T-helper 17 cell (primary cell): ENCODE measurements at regions not wholly inside any gene's neighbourhood (a gene's known extent, or its start where the extent isn't known, plus 50 kb on each side); places are given as distances from the start of the nearest gene placed in this dataset.
"Not testable (repeated sequence)": the region's sequence is repeated elsewhere in the genome, so short reads cannot be mapped to it uniquely, and the experiment has no call there.

Experiments used
- ATAC-seq: fragments of 150-1000 bp; cut with Tn5 transposase; 2 replicates; pipeline ENCODE4 v1.10.0; 2021; ENCODE audit warnings: mild to moderate bottlenecking, moderate library complexity
- DNase-seq, 3 donors: peaks; one replicate each; pipeline versions ENCODE4 v3.0.0 to v3.0.0-alpha.2; 2020 to 2021
- H3K9me3 ChIP-seq: one replicate; pipeline ENCODE4 v1.7.0; 2013; ENCODE audit warnings: low read length, mild to moderate bottlenecking; ENCODE audit not compliant: control insufficient read depth, poor library complexity, severe bottlenecking
- H3K27ac Mint-ChIP-seq: one replicate; pipeline ENCODE4 v1.8.0; 2022; ENCODE audit warnings: mild to moderate bottlenecking, moderate library complexity, mixed read lengths
- H3K27me3 Mint-ChIP-seq: one replicate; pipeline ENCODE4 v1.8.0; 2022; ENCODE audit warnings: mixed read lengths
- H3K36me3 Mint-ChIP-seq: one replicate; pipeline ENCODE4 v1.8.0; 2022; ENCODE audit warnings: low read depth, mixed read lengths
- H3K4me1 Mint-ChIP-seq: one replicate; pipeline ENCODE4 v1.8.0; 2022; ENCODE audit warnings: mild to moderate bottlenecking, mixed read lengths
- H3K4me3 Mint-ChIP-seq: one replicate; pipeline ENCODE4 v1.8.0; 2022; ENCODE audit warnings: mild to moderate bottlenecking, moderate library complexity, mixed read lengths

DNA sequence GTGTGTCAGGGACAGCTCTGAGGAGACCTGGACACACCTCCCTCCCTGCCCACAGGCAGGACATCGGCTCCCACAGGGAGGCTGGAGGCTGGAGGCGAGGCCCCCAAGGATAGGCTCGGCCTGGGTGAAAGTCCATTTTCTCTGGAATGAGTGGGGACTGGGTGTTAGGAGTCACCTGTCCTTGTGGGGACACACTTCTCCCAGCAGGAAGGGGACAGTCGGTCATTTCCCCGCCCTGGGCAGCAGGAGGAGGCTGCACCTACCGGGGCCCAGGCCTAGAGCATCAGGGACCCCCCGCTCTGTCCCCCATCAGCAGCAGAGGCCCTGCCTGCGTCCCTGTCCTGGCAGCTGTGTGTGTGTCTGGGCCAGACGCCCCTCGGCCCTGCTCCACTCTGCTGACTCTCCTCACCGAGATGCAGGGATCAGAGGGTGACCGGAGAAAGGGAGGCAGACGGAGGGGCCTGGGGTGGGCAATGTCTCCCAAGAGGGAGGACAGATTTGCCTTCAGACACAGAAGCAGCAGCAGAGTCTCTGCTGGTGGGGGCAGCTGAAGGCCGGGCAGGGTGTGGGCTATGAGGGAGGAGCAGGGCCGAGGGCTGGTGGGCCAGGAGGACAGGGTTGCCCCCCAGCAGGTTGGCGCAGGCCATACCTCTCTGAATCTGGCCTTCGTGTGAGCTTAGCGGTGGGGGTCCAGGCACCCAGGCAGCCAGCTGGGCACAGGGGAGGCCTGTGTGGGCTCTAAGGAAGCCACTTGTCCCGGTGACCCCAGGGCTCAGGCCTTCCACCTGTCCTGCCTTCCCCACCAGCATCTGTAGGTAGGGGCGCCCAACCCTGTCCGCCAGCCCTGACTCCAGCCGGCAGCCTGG lies 125.7 kb upstream of the NKX1-1 start:
- H3K4me3 Mint-ChIP-seq: no peak overlapping the region
- no peak overlapping the region for H3K27ac Mint-ChIP-seq
- peaks cover 45% of the 10 kb centered on the region for H3K27me3 Mint-ChIP-seq
- H3K4me1 Mint-ChIP-seq: no peaks in the 10 kb centered on the region
- H3K36me3 Mint-ChIP-seq: no peaks in the 10 kb centered on the region
- H3K9me3 ChIP-seq: no peaks in the 10 kb centered on the region
- DNase-seq (peak in 1 of 3 donors; percentile 10), ATAC-seq (no peak)

DNA sequence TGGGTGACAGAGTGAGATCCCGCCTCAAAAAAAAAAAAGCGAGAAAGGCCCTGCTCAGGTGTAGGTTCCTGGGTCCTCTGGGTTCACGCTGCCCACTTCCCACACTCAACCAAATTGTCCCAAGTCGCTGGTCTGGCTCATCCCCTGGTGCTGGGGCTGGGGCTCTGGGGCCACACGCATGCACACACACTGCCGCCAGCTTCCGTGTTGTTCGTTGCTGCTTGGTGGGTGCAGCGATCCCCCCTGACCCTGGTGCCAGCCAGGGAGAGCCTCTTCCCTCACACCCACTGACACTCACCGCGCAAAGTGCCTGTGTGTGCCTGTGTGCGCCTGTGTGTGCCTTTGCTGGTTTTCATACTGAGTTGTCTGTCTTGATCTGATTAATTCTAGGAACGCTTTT lies 124.1 kb upstream of the NKX1-1 start:
- H3K4me3 Mint-ChIP-seq: no peak overlapping the region
- no peaks in the 10 kb centered on the region for H3K9me3 ChIP-seq
- H3K36me3 Mint-ChIP-seq: peaks cover under 1% of the 10 kb centered on the region
- no peak for ATAC-seq
- no peaks in the 10 kb centered on the region for H3K4me1 Mint-ChIP-seq
- peak overlapping the region; percentile 3 for H3K27ac Mint-ChIP-seq
- DNase-seq: no peak
- H3K27me3 Mint-ChIP-seq: peaks cover 49% of the 10 kb centered on the region

DNA sequence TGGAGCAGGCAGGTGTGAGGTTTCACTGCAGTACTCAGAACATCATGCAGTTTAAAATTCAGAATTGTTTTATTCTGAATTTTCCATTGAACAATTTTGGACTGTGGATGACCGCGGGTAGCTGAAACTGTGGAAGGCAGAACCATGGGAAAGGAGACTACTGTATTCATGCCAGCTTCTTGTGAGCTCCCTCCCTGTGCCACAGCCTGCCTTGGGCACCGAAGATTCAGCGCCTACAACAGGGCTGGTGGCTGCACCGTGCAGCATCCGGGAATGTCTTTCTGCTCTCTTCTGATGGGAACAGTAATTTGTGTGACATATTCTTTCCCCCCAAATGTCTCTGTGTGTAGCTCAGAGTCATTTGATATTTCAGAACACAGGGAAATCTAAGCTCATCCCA lies 118.5 kb upstream of the NKX1-1 start:
- Mint-ChIP-seq H3K36me3 (peaks cover 2% of the 10 kb centered on the region), H3K4me1 (peaks cover 5% of the 10 kb centered on the region), H3K27me3 (peaks cover 47% of the 10 kb centered on the region), H3K27ac (no peak overlapping the region), H3K4me3 (no peak overlapping the region)
- DNase-seq (no peak), ATAC-seq (no peak)
- H3K9me3 ChIP-seq: no peaks in the 10 kb centered on the region

DNA sequence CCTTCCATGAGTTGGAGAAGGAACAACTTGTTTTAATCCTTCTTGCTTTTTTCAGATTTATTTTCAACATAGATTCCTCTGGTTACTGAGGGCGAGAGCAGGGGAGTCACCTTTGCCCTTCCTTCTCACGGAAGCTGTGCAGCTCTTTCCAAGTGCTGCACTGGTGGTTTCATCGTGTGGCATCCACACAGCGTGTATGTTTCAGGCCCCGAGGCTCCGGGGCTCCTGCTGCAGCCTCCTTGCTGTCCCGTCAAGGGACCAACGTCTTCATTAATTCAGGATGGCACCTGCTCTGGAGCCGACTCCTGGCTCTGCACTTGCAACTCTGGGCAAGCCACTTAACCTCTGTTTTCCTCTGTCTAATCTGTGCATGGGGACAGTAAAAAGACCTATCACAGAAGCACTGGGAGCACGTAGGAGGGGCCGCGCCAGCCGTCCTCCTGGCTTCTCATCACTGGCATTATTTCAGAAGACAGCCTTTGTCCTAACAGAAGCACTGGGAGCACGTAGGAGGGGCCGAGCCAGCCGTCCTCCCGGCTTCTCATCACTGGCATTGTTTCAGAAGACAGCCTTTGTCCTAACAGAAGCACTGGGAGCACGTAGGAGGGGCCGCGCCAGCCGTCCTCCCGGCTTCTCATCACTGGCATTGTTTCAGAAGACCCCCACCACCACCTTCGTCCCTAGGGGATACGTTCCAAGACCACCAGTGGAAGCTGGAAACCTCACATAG lies 117.8 kb upstream of the NKX1-1 start:
- no peaks in the 10 kb centered on the region for H3K9me3 ChIP-seq
- DNase-seq: no peak
- H3K27ac Mint-ChIP-seq: no peak overlapping the region
- peaks cover 5% of the 10 kb centered on the region for H3K4me1 Mint-ChIP-seq
- H3K36me3 Mint-ChIP-seq: peaks cover 2% of the 10 kb centered on the region
- H3K27me3 Mint-ChIP-seq: peaks cover 40% of the 10 kb centered on the region
- H3K4me3 Mint-ChIP-seq: peak overlapping the region; percentile 55
- ATAC-seq: no peak

DNA sequence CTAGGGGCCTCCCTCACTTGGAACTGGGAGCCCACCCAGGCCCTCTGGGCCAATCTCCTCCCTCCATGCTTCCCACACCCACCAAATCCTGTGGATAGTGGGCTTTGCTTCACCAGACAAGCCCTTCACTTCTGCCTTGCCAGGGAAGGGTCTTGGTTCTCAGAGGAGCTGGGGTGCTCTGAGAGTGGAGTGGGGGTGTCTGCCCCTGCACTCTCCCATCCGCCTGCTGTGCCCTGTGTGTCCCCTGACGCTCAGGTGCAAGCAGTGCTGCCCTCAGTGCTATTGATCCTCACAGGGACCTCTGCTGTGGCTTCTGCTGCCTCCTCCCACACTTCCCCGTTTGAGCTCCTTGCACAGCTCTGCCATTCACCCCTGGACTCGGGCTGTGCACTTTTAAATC lies 117.3 kb upstream of the NKX1-1 start:
- Mint-ChIP-seq H3K36me3 (peaks cover 2% of the 10 kb centered on the region), H3K27me3 (peaks cover 34% of the 10 kb centered on the region)

DNA sequence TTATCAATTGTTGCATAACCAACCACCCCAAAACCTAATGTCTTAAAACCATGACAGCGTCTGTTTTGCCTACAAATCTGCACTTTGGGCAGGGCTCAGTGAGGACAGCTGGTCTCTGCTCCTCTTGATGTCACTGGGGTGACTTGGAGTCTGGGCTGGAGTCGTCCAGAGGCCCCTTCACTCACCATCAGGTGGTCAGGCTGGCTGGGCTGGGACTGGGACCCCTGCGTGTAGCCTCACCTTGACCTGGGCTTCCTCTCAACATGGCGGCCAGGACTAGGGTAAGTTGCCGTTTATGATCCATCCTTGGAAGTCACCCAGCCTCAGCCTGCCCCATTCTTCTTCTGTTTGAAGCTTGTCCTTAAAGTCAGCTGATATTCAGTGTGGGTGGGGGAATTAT lies 116.8 kb upstream of the NKX1-1 start:
- Mint-ChIP-seq H3K4me3 (no peak overlapping the region), H3K27me3 (peaks cover 30% of the 10 kb centered on the region), H3K27ac (no peak overlapping the region), H3K4me1 (peaks cover 5% of the 10 kb centered on the region), H3K36me3 (peaks cover 2% of the 10 kb centered on the region)
- DNase-seq (no peak), ATAC-seq (no peak)
- no peaks in the 10 kb centered on the region for H3K9me3 ChIP-seq

More for the DNA sequence above, 117.3 kb upstream of the NKX1-1 start:
- no peak for ATAC-seq
- no peaks in the 10 kb centered on the region for H3K9me3 ChIP-seq
- peak overlapping the region; percentile 55 for H3K4me3 Mint-ChIP-seq
- peaks cover 5% of the 10 kb centered on the region for H3K4me1 Mint-ChIP-seq
- DNase-seq: no peak
- H3K27ac Mint-ChIP-seq: no peak overlapping the region

DNA sequence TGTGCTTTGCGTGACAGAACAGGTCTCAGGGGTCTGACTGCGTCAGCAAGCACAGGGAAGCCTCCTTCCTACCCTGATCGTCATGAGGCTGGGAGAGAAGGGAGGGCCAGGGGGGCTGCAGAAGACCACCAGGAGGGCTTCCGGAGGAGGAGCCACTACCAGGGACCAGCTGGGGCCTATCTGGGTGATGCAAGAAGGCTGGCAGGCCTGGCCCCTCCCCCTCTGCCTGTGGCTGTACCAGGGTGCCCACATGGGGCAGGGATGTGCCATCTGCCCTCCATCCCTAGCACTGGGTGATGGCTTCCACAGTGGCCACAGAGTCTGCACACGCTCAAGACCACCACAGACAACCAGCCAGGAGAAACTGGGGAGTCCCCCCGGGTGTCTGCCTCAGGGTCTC lies 116.4 kb upstream of the NKX1-1 start:
- peaks cover 25% of the 10 kb centered on the region for H3K27me3 Mint-ChIP-seq
- DNase-seq: no peak
- H3K4me1 Mint-ChIP-seq: peaks cover 5% of the 10 kb centered on the region

DNA sequence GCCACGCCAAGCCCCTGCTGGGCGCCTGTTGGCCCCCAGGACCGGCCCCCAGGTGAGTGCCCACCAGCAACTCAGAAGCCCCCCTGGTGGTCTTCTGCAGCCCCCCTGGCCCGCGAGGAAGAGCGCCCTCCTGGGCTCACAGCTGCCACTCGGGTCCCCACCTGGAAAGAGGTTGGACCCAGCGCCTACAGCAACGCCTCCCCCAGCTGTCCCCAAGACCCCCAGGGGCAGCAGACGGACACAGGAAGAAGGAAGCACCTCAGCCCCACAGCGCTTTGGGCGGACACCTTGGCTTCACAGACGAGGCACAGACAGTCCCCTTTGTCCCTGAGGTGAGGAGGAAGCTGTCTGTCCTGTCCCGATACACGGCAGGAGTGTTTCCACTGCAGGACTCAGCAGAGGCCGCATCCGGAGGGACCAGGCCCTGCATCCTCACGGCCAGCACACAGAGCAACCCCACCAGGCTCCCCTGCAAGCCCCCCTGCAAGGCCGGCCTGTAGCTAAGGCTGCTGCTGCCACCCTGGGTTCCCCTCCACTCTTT lies 115.6 kb upstream of the NKX1-1 start:
- no peaks in the 10 kb centered on the region for H3K9me3 ChIP-seq
- Mint-ChIP-seq H3K4me3 (no peak overlapping the region), H3K27ac (no peak overlapping the region), H3K36me3 (peaks cover 2% of the 10 kb centered on the region), H3K4me1 (peaks cover 5% of the 10 kb centered on the region), H3K27me3 (peaks cover 18% of the 10 kb centered on the region)
- no peak for ATAC-seq
- peak in 1 of 3 donors; percentile 5 for DNase-seq

More for the DNA sequence above, 116.4 kb upstream of the NKX1-1 start:
- H3K27ac Mint-ChIP-seq: no peak overlapping the region
- H3K4me3 Mint-ChIP-seq: no peak overlapping the region
- no peak for ATAC-seq
- no peaks in the 10 kb centered on the region for H3K9me3 ChIP-seq
- peaks cover 2% of the 10 kb centered on the region for H3K36me3 Mint-ChIP-seq

DNA sequence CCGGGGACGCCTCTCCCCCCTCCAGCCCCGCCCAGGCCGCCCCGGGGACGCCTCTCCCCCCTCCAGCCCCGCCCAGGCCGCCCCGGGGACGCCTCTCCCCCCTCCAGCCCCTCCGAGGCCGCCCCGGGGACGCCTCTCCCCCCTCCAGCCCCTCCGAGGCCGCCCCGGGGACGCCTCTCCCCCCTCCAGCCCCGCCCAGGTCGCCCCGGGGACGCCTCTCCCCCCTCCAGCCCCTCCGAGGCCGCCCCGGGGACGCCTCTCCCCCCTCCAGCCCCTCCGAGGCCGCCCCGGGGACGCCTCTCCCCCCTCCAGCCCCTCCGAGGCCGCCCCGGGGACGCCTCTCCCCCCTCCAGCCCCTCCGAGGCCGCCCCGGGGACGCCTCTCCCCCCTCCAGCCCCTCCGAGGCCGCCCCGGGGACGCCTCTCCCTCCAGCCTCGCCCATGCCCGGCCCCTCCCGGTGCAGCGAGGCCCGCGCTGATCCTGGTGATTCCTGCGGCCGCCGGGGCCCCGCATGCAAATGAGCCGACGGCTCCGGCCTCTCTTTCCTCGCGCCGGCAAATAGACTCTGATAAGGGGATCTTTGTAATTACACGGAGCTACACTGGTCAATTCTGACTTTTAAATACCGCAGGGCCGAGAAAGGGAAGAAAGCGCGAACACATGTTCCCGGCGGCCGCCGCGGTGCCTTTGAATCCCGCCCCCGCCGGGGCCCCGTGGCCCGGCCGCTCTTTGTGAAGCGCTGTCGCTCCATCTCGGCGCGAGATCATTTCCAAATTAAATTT lies 114.7 kb upstream of the NKX1-1 start:
- DNase-seq (peak in 1 of 3 donors; percentile 10), ATAC-seq (peak; percentile 53)
- peaks cover 17% of the 10 kb centered on the region for H3K27me3 Mint-ChIP-seq
- H3K4me1 Mint-ChIP-seq, H3K27ac Mint-ChIP-seq, H3K9me3 ChIP-seq, H3K36me3 Mint-ChIP-seq: not testable (repeated sequence)
- H3K4me3 Mint-ChIP-seq: peak overlapping the region; percentile 76

DNA sequence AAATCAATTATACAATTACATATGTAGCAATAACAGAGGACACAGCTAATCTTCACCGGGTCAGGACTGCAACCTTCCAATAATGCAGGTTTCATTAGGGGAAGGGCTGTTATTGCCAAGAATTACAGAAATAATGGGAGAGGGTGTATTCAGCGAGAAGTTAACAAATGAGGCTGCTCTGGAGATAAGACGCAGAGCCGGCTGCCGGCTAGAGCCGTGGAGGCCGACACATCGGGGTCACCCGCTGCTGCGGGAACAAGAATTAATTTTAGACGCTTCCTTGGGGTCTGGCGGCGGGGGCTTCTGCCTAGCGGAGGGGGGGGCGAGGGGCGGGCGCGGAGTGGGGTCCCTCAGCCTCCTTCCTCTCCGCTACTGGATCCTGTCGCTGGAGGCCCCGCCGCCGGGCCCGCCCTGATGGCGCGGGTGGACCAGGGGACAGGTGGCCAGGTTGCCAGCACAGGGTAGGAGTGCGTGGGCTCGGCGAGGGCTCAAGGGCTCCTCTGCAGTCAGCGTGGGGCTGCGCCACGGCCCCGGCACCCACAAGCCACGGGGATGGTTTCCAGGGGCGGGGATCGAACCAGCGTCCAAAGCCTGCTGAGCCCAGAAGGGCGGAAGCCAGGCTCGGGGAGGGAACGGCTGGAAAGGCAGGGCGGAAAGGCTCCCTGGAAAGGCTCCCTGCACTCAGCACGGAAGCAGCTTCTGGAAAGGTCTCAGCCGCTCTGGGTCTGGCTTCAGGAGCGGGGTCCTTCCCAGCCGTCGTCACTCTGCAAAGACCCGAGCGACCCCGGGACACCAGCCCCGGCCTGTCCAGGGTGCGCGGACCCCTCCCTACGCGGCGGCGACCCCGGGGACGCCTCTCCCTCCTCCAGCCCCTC lies 113.8 kb upstream of the NKX1-1 start:
- peak overlapping the region; percentile 56 for H3K4me3 Mint-ChIP-seq
- H3K9me3 ChIP-seq: no peaks in the 10 kb centered on the region
- H3K4me1 Mint-ChIP-seq: peaks cover 5% of the 10 kb centered on the region
- peaks cover 11% of the 10 kb centered on the region for H3K27me3 Mint-ChIP-seq
- ATAC-seq: no peak
- H3K36me3 Mint-ChIP-seq: no peaks in the 10 kb centered on the region
- H3K27ac Mint-ChIP-seq: no peak overlapping the region
- DNase-seq: no peak

DNA sequence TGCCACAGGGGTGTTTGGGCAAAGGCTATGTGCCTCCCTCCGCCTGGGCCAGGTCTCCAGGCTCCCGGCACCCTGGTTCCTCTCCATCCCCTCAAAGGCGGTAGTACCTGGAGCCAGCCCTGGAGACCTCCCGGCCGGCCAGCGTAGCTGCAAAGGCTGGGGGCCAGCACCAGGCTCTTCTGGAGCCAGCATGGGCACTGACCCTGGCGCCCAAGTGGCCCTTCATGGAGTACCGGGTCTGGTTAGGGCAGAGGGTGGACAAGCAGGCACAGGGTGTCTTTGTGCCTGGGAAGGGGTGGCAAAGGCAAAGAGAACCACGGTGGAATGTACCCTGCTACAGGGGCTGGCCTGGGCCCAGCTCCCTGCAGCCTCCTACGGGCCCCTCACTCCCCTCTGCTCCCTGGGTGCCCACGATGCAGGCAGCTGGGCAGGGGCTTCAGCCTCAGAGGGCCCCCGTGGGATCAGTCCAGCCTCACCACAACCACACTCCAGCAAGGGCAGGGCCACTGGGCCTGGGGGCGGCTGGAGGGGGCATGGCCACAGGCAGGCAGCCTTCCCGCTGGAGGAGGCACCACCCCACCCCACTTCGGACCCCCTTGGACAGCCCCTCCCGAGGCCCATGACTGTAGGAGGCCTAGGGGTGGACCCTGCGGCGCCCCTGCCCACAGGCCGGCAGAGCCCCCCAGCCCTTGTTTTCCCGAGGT lies 112.9 kb upstream of the NKX1-1 start:
- no peak overlapping the region for H3K4me3 Mint-ChIP-seq

More for the DNA sequence above, 112.9 kb upstream of the NKX1-1 start:
- H3K9me3 ChIP-seq: no peaks in the 10 kb centered on the region
- Mint-ChIP-seq H3K27me3 (peaks cover 11% of the 10 kb centered on the region), H3K4me1 (peaks cover 5% of the 10 kb centered on the region), H3K36me3 (no peaks in the 10 kb centered on the region), H3K27ac (no peak overlapping the region)
- ATAC-seq (no peak), DNase-seq (no peak)
